GM21360 (cell line): ENCODE measurements at regions not wholly inside any gene's neighbourhood (a gene's known extent, or its start where the extent isn't known, plus 50 kb on each side); places are given as distances from the start of the nearest gene placed in this dataset.
A peak's percentile ranks its signal among the peaks of the same experiment; 100 is the strongest.

Experiments
- ATAC-seq: cut with Tn5 transposase; IDR thresholded peaks from one replicate; pipeline ENCODE4 v1.9.1; 2021; ENCODE audit warnings: mild to moderate bottlenecking, moderate library complexity; ENCODE audit not compliant: unreplicated experiment

DNA sequence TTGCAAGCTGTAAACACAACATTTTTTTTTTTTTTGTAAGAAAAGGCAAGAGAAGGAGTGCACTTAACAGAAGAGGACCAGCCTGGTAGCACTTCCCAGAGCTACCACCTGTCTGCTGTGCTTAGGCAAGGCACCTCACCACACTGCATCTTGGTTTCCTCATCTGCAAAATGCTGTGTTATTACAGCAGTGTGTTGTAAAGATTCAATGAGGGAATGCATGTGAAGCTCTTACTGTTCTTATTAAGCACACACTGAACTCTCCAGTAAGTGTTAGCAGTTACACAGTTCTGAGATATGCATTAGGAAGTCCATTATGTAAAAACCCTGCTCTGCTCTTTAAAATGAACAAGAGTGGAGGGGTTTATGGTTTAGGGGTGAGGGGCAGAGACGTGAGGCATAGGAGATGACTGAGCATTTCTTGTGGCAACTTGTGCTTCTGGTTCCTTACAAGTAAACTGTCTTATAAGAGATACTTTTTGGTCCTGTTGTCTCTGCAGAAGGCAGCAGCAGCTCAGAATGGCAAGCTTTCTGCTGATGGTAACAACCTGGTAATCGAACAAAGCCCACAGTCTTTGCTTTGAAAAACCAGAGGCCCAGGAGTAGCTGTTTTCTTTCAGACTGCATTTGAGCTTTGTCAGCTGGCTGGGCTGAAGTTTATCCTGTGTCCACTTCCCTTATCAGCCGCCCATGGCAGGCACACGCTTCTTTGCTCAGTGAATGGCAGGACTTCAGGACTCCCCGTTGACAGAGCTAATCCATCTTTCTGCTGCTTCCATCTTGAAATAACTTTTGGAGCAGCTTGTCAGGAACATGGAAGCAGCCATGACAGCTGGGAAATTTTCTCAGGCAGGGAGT is 98.8 kb upstream of the BMPER start:
- no peak for ATAC-seq

- no peak for ATAC-seq
Observed at GRCh38 chr7:33807155-33807530, 98.2 kb upstream of the BMPER start.

GRCh38 chr7:33807779-33808482 is 97.4 kb upstream of the BMPER start:
- peak; percentile 95 for ATAC-seq

DNA sequence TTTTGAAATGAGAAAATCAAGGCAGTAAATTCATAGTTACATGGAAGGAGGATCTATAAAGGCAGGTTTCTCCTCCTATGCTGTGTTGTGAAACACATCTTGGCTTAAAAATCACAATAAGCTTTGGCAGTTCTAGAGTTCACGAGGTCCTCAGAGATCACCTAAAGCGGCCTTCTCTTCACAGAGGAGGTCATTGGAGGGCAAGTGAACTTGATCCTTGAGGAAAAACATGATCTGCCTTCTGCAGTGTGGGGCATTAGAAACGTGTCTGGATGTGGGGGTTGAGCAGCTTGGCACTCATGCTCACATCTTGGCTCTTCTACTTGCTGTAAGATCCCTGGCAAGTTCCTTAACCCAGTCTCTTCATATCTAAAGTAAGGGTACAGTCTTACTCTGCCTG is 96.1 kb upstream of the BMPER start:
- no peak for ATAC-seq

DNA sequence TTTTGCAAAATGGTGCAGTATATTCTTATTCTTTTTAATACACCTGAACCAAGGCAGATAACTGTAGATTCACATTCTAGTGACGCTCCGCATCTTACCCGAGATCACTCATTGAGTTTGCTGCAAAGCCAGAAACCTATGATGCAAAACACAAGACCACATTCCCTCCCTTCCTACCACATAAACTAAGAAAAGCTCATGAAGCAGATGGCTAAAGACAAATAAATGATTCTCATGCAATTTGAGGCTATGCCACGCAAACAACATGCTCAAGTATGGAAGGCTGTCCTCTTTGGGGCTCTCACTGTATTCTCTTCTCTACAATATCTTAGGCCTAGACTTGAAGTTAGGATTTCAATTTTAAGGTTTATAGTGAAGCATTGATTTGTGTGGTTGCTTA is 95.0 kb upstream of the BMPER start:
- no peak for ATAC-seq

DNA sequence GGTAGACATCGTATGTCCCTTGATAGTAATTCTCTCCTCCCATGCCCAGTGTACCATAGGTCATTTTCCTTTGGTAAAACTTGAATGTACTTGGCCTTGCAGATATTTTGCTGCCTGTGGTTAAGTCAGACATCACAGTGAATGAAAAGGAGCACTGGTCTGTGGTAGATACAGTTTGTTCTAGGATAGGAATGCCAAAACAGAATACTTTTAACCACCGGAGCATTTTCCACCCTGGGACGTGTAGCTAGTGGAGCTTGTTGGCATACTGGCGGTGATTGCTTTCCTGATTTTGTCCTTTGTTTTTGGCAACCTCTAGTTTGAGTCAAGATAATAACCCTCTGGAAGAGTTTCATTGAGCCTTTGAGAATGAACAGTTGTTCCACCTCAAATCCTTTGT is 92.0 kb upstream of the BMPER start:
- ATAC-seq = no peak

DNA sequence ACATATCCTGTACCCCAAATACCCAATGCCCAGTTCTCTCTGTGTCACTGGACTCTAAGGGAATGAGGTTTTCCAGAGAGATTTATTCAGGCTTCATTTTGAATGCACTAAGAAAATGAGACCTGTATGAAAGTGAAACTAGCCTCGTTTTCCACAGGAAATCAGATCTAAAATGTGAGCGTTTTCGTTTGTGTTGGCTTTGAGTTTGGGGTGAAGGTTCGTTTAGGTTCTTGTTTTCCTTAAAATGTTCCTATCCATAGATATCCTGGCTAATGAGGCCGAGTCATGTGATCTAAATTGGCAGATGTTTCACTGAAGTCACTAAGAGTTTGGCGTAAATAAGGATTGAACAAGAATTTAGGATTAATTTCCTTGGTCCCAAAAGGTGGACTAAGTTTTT is 90.9 kb upstream of the BMPER start:
- no peak for ATAC-seq

GRCh38 chr7:33814936-33815335 is 90.4 kb upstream of the BMPER start:
- no peak for ATAC-seq

DNA sequence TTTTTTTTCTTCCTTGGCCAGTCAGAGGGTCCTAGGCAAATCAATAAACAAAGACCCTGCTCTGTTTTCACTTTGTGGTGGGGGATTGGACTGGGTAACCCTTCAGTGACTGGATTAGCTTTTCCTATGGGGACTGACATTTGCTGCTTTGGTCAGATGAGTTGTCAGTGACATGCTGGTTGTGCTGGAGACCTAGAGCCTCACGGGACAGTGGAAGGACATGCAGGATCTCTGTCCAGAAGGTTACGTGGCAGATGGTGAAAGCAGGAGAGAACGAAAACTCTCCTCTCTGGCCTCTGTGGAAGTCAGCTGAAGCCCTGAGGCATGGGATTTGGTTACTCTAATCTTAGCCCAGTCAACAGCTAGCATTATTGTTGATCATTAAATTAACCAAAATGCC is 90.0 kb upstream of the BMPER start:
- no peak for ATAC-seq

DNA sequence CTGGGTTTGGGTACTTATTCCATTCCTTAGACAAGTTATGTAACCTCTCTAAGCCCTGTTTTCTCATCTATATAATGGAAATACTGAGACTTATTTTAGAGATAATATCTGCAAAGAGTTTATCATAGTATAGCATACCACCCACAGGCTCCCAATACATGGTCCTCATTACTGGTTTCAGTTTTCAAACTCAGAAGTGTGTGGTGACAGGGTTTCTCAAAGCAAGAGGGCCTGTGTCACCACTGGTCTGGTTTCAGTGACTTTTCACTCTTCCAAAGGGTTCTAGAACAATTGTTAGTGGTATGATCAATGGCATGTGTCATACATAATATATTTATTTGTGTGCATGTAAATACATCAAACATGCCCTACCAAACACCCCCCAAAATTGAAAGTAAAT is 89.2 kb upstream of the BMPER start:
- ATAC-seq = no peak

DNA sequence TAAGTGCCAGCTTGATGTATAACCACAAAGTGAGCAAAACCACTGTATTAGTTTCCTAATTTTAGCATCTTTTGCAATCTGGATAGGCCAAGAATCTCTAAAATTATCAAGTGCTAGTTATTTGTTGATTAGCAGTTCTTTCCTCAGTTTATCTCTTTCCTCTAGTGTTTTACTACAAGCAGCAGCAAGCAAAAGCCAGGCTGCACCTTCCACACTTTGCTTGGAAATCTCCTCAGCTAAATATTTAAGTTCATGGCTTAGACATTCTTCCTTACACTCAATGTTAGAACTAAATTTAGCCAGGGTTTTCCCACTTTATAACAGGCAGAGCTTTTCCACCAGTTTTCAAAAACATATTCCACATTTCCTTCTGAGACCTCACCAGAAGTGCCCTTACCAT is 85.7 kb upstream of the BMPER start:
- ATAC-seq = no peak

DNA sequence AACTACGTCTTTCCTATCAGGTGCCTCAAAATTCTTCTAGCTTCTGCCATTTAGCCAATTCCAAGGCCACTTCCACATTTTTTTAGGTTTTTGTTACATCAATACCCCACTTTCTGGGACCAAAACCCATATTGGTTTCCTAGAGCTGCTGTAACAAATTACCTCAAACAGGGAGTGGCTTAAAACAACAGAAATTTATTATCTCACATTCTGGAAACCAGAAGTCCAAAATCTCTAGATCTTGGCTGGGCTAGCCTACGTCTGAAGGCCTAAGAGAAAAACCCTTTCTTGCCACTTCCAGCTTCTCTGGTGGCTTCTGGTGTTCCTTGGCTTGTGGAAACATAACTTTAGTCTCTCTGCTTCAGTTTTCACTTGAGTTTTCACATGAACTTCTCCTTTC is 85.1 kb upstream of the BMPER start:
- ATAC-seq = no peak

- no peak for ATAC-seq
Observed at GRCh38 chr7:33821970-33822369, 83.4 kb upstream of the BMPER start.

- ATAC-seq = no peak
Observed at GRCh38 chr7:33823913-33824312, 81.4 kb upstream of the BMPER start.

GRCh38 chr7:33824911-33825459 is 80.4 kb upstream of the BMPER start:
- no peak for ATAC-seq

- ATAC-seq = no peak
Observed at GRCh38 chr7:33825644-33826043, 79.7 kb upstream of the BMPER start.

- ATAC-seq = no peak
Observed at GRCh38 chr7:33829536-33829935, 75.8 kb upstream of the BMPER start.

GRCh38 chr7:33831389-33832141 is 73.8 kb upstream of the BMPER start:
- ATAC-seq = no peak

DNA sequence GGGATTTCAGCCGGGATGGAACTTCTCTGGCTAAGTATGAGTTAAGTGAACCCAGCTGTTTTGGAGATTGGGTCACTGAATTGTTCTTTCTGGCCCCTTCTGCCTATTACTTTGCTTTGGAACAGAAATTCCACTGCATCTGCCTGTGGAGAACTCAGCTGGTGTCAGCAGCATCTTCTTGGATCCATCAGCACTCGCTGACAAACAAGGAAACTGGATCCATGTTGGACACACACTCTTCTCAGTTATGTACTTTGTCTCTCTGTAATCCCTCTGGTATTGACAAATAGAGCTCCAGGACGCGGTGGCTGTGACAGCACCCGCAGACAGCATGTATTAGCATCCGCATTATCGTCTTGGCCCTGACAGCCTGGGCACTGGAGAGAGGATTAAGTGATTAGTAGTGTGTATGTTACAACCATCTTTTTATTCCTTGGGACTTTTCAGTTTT is 73.0 kb upstream of the BMPER start:
- ATAC-seq = no peak

DNA sequence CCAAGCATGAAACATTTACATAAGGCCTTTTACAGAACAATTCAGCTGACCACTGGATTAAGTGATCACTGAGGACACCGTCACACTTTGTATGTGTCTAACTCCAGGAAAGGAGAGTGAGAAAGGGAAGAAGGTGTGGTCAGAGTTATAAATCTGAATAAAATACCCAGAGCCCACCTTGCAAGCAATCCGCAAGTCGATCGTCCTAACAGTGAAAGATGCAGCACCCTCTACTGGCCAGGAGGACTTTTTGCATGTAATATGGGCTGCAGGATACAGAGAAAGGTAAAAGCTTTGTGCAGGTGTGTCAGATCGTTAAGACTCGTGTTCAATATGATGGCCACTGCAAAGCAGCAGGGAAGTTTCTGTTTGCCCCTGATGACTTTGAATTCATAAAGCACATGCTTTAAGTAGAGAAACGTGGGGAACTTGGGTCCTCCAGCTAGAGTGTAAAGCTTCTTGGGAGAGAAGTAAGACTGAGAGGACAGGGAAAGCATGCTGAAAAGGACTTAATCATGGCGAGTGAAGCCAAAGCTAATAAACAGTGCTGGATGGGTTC is 68.5 kb upstream of the BMPER start:
- no peak for ATAC-seq

- no peak for ATAC-seq
Observed at GRCh38 chr7:33837356-33837851, 67.9 kb upstream of the BMPER start.
